Body of pancreas (tissue), 4 donors: ENCODE measurements at regions not wholly inside any gene's neighbourhood (a gene's known extent, or its start where the extent isn't known, plus 50 kb on each side); places are given as distances from the start of the nearest gene placed in this dataset.
"Not testable (repeated sequence)": the region's sequence is repeated elsewhere in the genome, so short reads cannot be mapped to it uniquely, and the experiment has no call there.

Experiments used
- POLR2A ChIP-seq, 3 donors: fragments of 450-650 bp; IDR thresholded peaks; one replicate each; pipeline ENCODE4 v1.6.1; 2016; ENCODE audit warnings: antibody characterized with exemption in 3 of 3, mild to moderate bottlenecking in 2 of 3
- TF ChIP-seq, protein P1 (sequence below), 7 experiments: fragments of 450-650 bp in 4 of 7; fragments of 200-600 bp in 3 of 7; sonication (generic) in 3 of 7; IDR thresholded peaks; one replicate each; pipeline ENCODE4 v1.5.1; 2016 to 2019; ENCODE audit warnings: antibody characterized with exemption in 7 of 7

DNA sequence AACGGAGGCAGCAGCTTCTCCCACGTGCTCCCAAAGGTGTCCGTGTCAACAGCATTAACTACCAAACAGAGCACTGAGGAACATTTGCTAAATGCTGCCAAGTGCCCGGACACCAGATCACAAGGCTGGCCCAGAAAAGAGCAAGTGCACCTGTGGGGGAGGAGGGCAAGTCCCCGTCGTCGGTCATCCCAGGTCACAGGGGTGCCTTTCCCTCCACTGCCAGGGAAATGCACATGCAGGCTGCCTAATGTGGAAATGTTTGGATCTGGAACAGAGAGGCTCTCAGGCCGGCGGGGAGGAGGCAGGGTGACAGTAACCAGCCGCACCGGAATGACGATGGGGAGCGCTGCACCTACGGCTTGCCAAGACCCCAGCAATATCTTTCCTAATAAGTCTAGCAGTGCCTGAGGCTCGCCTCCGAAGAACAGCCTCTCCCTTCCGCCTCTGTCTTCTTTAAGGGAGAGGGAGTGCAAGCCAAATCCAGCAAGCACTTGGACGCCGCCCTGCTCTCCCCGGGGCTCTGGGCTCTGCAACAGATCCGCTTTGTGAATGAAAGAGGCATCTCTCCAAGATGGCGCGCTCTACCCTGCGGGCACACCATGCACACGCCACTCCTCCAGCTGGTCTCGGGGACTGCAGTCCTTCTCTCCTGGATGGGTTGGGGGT lies 206.3 kb upstream of the IRF2BP2 start:
- TF ChIP-seq, protein P1, sequence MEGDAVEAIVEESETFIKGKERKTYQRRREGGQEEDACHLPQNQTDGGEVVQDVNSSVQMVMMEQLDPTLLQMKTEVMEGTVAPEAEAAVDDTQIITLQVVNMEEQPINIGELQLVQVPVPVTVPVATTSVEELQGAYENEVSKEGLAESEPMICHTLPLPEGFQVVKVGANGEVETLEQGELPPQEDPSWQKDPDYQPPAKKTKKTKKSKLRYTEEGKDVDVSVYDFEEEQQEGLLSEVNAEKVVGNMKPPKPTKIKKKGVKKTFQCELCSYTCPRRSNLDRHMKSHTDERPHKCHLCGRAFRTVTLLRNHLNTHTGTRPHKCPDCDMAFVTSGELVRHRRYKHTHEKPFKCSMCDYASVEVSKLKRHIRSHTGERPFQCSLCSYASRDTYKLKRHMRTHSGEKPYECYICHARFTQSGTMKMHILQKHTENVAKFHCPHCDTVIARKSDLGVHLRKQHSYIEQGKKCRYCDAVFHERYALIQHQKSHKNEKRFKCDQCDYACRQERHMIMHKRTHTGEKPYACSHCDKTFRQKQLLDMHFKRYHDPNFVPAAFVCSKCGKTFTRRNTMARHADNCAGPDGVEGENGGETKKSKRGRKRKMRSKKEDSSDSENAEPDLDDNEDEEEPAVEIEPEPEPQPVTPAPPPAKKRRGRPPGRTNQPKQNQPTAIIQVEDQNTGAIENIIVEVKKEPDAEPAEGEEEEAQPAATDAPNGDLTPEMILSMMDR (IDR thresholded peaks at IDR 0.05): not testable (repeated sequence)
- not testable (repeated sequence) for TF ChIP-seq POLR2A (IDR thresholded peaks at IDR 0.05)
